HL-60 (cell line): ENCODE measurements at regions not wholly inside any gene's neighbourhood (a gene's known extent, or its start where the extent isn't known, plus 50 kb on each side); places are given as distances from the start of the nearest gene placed in this dataset.

Source experiments
- CTCF ChIP-seq: IDR thresholded peaks from one replicate; pipeline ENCODE4 v1.5.1; 2011; ENCODE audit warnings: low read length, control low read depth, inconsistent platforms; ENCODE audit not compliant: insufficient read depth
- GABPA ChIP-seq: IDR thresholded peaks from 2 replicates; pipeline ENCODE4 v1.6.1; 2012; ENCODE audit warnings: low read depth
- POLR2AphosphoS5 ChIP-seq: IDR thresholded peaks from 2 replicates; pipeline ENCODE4 v1.6.1; 2012; ENCODE audit warnings: low read depth

GRCh38 chr17:33404070-33404819 is 111.2 kb upstream of the ASIC2 start:
- TF ChIP-seq CTCF = no peak
- no peak for TF ChIP-seq GABPA
- no peak for TF ChIP-seq POLR2AphosphoS5
